ENCODE measurements at regions not wholly inside any gene's neighbourhood (a gene's known extent, or its start where the extent isn't known, plus 50 kb on each side); places are given as distances from the start of the nearest gene placed in this dataset.

DNA sequence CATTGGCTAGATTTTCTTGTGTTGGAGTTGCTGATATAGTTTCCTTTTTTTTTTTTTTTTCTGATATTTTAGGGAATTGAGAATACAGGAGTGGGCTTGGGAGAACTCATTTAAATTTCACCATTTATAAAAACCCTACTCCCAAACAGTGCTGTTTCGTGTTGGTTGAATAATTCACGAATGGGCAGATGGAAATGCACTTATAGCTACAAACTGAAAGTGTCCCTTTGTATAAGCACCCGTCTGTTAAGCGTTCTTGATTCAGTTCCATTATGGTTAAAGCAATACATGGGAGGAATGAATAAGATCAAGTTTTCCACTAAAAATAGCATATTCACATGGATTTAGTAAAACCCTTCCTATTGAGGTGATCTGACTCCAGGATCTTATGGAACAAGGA, 122.2 kb upstream of the ARG1 start:
- Histone ChIP-seq H3K27me3 (ENCODE audit: control insufficient read depth in 3 of 3, insufficient read depth in 3 of 3, low read length in 2 of 3) (no peaks in the 10 kb centered on the region), H3K4me1 (ENCODE audit: control insufficient read depth in 5 of 5, insufficient read depth in 5 of 5, low read length in 5 of 5) (no peaks in the 10 kb centered on the region), H3K36me3 (ENCODE audit: control insufficient read depth in 4 of 4, insufficient read depth in 4 of 4, low read length in 4 of 4) (no peaks in the 10 kb centered on the region), H3K27ac (ENCODE audit: low read depth in 1 of 2, low read length in 1 of 2) (no peak overlapping the region), H3K4me3 (no peak overlapping the region), H3K9me3 (ENCODE audit: control insufficient read depth in 4 of 4, insufficient read depth in 3 of 4, low read length in 3 of 4) (no peaks in the 10 kb centered on the region), H3K9ac (ENCODE audit: insufficient read depth in 1 of 2, low read length in 2 of 2) (no peak overlapping the region)
- no peak for ATAC-seq (ENCODE audit: insufficient read depth, low FRiP score)
- TF ChIP-seq, protein P1, sequence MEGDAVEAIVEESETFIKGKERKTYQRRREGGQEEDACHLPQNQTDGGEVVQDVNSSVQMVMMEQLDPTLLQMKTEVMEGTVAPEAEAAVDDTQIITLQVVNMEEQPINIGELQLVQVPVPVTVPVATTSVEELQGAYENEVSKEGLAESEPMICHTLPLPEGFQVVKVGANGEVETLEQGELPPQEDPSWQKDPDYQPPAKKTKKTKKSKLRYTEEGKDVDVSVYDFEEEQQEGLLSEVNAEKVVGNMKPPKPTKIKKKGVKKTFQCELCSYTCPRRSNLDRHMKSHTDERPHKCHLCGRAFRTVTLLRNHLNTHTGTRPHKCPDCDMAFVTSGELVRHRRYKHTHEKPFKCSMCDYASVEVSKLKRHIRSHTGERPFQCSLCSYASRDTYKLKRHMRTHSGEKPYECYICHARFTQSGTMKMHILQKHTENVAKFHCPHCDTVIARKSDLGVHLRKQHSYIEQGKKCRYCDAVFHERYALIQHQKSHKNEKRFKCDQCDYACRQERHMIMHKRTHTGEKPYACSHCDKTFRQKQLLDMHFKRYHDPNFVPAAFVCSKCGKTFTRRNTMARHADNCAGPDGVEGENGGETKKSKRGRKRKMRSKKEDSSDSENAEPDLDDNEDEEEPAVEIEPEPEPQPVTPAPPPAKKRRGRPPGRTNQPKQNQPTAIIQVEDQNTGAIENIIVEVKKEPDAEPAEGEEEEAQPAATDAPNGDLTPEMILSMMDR (IDR thresholded peaks at IDR 0.05; ENCODE audit: control extremely low read depth, extremely low read depth), result no peak
- no peak for DNase-seq
- 91% methylated on average over 4 of the region's 4 CpGs for WGBS, 2 donors

DNA sequence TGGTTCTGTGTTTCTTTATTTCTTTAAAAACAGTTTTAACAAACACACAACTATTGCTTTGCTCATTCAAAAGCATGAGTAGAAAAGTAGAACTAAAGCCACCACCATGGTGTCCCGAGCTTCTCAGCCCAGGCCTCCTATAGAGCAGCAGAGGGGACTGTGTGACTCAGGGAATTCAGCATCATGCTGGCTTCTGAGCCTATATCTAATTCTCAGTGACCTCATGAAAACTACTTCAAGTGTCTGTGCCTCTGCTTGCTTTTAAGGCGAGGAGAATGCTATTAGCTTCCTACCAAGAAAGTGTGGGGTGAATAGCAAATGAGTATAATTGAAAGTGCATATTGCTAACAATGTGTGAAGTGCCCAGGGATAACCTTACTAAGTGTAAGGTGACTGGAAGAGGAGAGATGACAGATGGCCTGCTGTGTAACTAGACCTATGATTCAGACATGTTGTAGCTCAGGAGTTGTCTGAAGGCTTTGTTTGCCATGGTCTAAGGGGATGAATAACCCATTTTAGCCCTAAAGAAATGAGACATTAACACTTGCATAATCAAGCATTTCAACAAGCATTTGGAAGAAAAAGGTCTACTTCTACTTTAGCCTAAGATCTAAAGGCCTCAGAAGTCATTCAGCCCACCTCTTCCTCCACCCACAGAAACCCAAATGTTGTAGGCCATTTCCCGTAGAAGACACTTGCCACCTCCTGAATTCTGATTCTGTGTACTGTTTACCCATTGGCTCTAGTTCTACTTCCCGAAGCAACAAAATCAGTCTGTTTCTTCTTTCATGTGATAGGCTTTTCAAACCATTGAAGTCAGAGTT, 121.5 kb upstream of the ARG1 start:
- TF ChIP-seq, protein P1 (IDR thresholded peaks at IDR 0.05; ENCODE audit: control extremely low read depth, extremely low read depth), result no peak
- H3K36me3 ChIP-seq (ENCODE audit: control insufficient read depth in 4 of 4, insufficient read depth in 4 of 4, low read length in 4 of 4), result no peaks in the 10 kb centered on the region
- H3K27ac ChIP-seq (ENCODE audit: low read depth in 1 of 2, low read length in 1 of 2), result no peak overlapping the region
- ATAC-seq (ENCODE audit: insufficient read depth, low FRiP score) (no peak), DNase-seq (no peak)
- WGBS, 2 donors, result 82 to 89% methylated on average over 4 of the region's 4 CpGs
- no peaks in the 10 kb centered on the region for H3K4me1 ChIP-seq (ENCODE audit: control insufficient read depth in 5 of 5, insufficient read depth in 5 of 5, low read length in 5 of 5)
- no peak overlapping the region for H3K4me3 ChIP-seq
- H3K9me3 ChIP-seq (ENCODE audit: control insufficient read depth in 4 of 4, insufficient read depth in 3 of 4, low read length in 3 of 4), result peaks cover 0 to 2% (median 0%) of the 10 kb centered on the region in 4 donors
- no peak overlapping the region for H3K9ac ChIP-seq (ENCODE audit: insufficient read depth in 1 of 2, low read length in 2 of 2)
- no peaks in the 10 kb centered on the region for H3K27me3 ChIP-seq (ENCODE audit: control insufficient read depth in 3 of 3, insufficient read depth in 3 of 3, low read length in 2 of 3)

DNA sequence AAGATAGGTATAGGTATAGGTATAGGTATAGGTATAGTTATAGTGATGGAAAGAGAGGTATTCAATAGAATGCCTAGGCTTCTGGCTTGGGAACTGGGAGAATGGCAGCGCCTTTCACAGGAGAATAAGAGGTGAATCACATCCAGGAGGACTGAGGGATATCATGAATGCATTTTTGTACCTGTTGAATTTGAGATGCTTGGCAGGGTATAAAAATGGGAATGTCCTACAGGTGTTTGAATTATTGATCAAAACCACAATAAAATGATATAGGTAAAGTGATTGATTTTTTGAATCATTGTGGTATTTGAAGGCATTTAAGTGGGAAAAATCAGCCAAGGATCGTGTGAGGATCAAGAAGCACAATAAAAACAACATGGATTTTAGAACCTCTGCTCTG, 119.2 kb upstream of the ARG1 start:
- no peak for DNase-seq
- 43 to 65% methylated on average over 2 of the region's 2 CpGs for WGBS, 2 donors
- Histone ChIP-seq H3K9me3 (ENCODE audit: control insufficient read depth in 4 of 4, insufficient read depth in 3 of 4, low read length in 3 of 4) (peaks cover 0 to 2% (median 0%) of the 10 kb centered on the region in 4 donors), H3K27me3 (ENCODE audit: control insufficient read depth in 3 of 3, insufficient read depth in 3 of 3, low read length in 2 of 3) (no peaks in the 10 kb centered on the region), H3K4me1 (ENCODE audit: control insufficient read depth in 5 of 5, insufficient read depth in 5 of 5, low read length in 5 of 5) (no peaks in the 10 kb centered on the region), H3K27ac (ENCODE audit: low read depth in 1 of 2, low read length in 1 of 2) (no peak overlapping the region), H3K4me3 (no peak overlapping the region), H3K36me3 (ENCODE audit: control insufficient read depth in 4 of 4, insufficient read depth in 4 of 4, low read length in 4 of 4) (no peaks in the 10 kb centered on the region), H3K9ac (ENCODE audit: insufficient read depth in 1 of 2, low read length in 2 of 2) (no peak overlapping the region)
- no peak for ATAC-seq (ENCODE audit: insufficient read depth, low FRiP score)
- TF ChIP-seq, protein P1 (IDR thresholded peaks at IDR 0.05; ENCODE audit: control extremely low read depth, extremely low read depth), result no peak
